ENCODE measurements at regions not wholly inside any gene's neighbourhood (a gene's known extent, or its start where the extent isn't known, plus 50 kb on each side); places are given as distances from the start of the nearest gene placed in this dataset.

DNA sequence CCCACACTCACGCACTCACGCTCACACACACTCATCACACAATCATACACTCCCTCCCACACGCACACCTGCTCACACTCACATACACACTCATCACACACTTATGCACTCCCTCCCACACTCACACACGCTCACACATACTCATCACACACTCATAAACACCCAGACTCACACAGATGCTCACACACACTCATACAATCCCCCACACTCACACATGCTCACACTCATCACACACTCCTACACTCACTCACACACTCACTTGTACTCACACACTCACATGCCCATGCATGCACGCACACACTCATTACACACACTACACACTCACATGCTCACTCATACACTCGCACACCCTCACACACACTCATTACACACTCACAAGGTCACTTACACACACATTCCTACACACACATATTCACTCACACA, 131.1 kb upstream of the PDE10A start:
- H3K79me2 ChIP-seq (ENCODE audit: low read depth), result no peaks in the 10 kb centered on the region
- H3K9ac ChIP-seq, result no peak overlapping the region
- DNase-seq (ENCODE audit: low spot score), result no peak
- Mint-ChIP-seq H3K27ac (no peak overlapping the region), H3K4me1 (peaks cover 4% of the 10 kb centered on the region), H3K36me3 (no peaks in the 10 kb centered on the region), H3K9me3 (no peaks in the 10 kb centered on the region), H3K27me3 (ENCODE audit: insufficient read depth, low read depth) (no peaks in the 10 kb centered on the region), H3K4me3 (no peak overlapping the region)
- no peak overlapping the region for H3K27ac ChIP-seq
- H3F3A ChIP-seq (ENCODE audit: low read depth), result no peaks in the 10 kb centered on the region
- no peak for TF ChIP-seq EZH2phosphoT487 (IDR thresholded peaks at IDR 0.05)
- TF ChIP-seq EZH2 (IDR thresholded peaks at IDR 0.05), result no peak
- TF ChIP-seq, protein P1, sequence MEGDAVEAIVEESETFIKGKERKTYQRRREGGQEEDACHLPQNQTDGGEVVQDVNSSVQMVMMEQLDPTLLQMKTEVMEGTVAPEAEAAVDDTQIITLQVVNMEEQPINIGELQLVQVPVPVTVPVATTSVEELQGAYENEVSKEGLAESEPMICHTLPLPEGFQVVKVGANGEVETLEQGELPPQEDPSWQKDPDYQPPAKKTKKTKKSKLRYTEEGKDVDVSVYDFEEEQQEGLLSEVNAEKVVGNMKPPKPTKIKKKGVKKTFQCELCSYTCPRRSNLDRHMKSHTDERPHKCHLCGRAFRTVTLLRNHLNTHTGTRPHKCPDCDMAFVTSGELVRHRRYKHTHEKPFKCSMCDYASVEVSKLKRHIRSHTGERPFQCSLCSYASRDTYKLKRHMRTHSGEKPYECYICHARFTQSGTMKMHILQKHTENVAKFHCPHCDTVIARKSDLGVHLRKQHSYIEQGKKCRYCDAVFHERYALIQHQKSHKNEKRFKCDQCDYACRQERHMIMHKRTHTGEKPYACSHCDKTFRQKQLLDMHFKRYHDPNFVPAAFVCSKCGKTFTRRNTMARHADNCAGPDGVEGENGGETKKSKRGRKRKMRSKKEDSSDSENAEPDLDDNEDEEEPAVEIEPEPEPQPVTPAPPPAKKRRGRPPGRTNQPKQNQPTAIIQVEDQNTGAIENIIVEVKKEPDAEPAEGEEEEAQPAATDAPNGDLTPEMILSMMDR (IDR thresholded peaks at IDR 0.05), result no peak
- H3K4me1 ChIP-seq, result no peaks in the 10 kb centered on the region
- H3K36me3 ChIP-seq, result no peaks in the 10 kb centered on the region
- no peak overlapping the region for H2AFZ ChIP-seq (replicated peaks)
- no peaks in the 10 kb centered on the region for H3K9me3 ChIP-seq (ENCODE audit: low read depth)
- no peaks in the 10 kb centered on the region for H4K20me1 ChIP-seq (ENCODE audit: low read depth)
- H3K4me3 ChIP-seq, result no peak overlapping the region
- H3K4me2 ChIP-seq, result no peak overlapping the region
- H3K27me3 ChIP-seq, result no peaks in the 10 kb centered on the region

DNA sequence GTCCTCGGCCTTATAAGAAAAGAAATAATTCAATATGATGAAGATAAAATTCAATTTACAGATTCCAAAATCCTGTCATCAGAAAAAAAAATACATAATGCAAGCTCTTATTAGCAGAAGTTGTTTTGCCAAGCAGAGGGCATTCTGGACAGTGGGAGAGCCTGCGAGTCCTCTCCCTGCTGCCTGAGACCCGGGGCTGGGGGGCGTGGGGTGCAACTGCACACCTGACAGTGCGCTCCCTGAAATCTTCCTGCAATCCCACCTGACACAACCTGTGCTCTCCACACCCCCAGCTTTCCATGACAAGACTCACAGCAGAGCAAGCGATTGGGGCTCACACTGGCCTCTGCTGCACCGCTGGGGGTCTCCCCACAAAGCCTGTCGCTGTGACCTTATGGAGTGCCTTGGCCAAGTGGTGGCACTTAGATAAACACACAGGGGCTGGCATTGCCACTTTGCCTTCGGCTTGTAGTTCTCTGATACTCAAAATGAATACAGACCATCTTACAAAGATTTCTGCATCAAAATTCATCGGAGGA, 130.3 kb upstream of the PDE10A start:
- H3K27me3 Mint-ChIP-seq (ENCODE audit: insufficient read depth, low read depth), result no peaks in the 10 kb centered on the region
- H3K79me2 ChIP-seq (ENCODE audit: low read depth), result no peaks in the 10 kb centered on the region
- no peak overlapping the region for H3K4me2 ChIP-seq
- no peak for DNase-seq (ENCODE audit: low spot score)
- no peaks in the 10 kb centered on the region for H3K4me1 ChIP-seq
- peaks cover 4% of the 10 kb centered on the region for H3K4me1 Mint-ChIP-seq
- H3K9ac ChIP-seq, result no peak overlapping the region
- no peaks in the 10 kb centered on the region for H4K20me1 ChIP-seq (ENCODE audit: low read depth)
- H3K4me3 Mint-ChIP-seq, result no peak overlapping the region
- H2AFZ ChIP-seq (replicated peaks), result no peak overlapping the region
- no peak overlapping the region for H3K27ac ChIP-seq
- no peaks in the 10 kb centered on the region for H3F3A ChIP-seq (ENCODE audit: low read depth)
- no peak overlapping the region for H3K4me3 ChIP-seq
- no peaks in the 10 kb centered on the region for H3K9me3 ChIP-seq (ENCODE audit: low read depth)
- no peaks in the 10 kb centered on the region for H3K9me3 Mint-ChIP-seq
- H3K27me3 ChIP-seq, result no peaks in the 10 kb centered on the region
- H3K27ac Mint-ChIP-seq, result no peak overlapping the region
- no peaks in the 10 kb centered on the region for H3K36me3 Mint-ChIP-seq
- TF ChIP-seq, protein P1 (IDR thresholded peaks at IDR 0.05), result no peak
- no peak for TF ChIP-seq EZH2 (IDR thresholded peaks at IDR 0.05)
- TF ChIP-seq EZH2phosphoT487 (IDR thresholded peaks at IDR 0.05), result no peak
- no peaks in the 10 kb centered on the region for H3K36me3 ChIP-seq

DNA sequence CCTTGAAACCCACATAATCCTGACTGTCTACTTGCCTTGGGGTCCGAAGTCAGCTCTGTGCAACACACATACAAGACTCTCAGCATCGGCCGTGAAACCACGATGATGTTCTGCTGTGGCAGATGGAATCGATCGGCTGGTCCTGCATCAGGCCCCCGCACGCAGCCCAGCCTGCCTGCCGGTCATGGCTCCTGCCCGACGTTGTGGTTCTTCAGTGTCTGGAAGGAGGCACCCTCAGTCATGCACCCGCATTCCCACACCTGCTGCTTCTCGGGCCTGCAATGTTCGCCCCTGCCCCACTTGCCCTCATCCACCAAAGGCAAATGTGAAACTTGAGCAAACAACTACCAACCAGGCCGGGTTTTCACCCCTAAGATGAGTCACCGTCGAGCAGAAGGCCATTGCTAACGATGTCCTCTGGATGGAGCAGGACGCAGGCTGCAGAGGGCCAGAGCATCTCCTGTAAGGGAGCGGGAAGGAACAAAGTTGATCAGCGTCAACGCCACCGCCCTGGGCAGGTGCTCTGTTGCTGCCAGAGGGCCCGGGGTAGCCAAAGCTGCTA, 128.9 kb upstream of the PDE10A start:
- H3K4me3 Mint-ChIP-seq, result no peak overlapping the region

More for the DNA sequence above, 128.9 kb upstream of the PDE10A start:
- Histone ChIP-seq H3K4me1 (no peaks in the 10 kb centered on the region), H3F3A (ENCODE audit: low read depth) (no peaks in the 10 kb centered on the region), H2AFZ (replicated peaks) (no peak overlapping the region), H3K9ac (no peak overlapping the region), H3K27ac (no peak overlapping the region), H3K27me3 (no peaks in the 10 kb centered on the region), H4K20me1 (ENCODE audit: low read depth) (no peaks in the 10 kb centered on the region), H3K4me3 (no peak overlapping the region), H3K4me2 (no peak overlapping the region), H3K79me2 (ENCODE audit: low read depth) (no peaks in the 10 kb centered on the region), H3K36me3 (no peaks in the 10 kb centered on the region), H3K9me3 (ENCODE audit: low read depth) (no peaks in the 10 kb centered on the region)
- Mint-ChIP-seq H3K27ac (no peak overlapping the region), H3K36me3 (no peaks in the 10 kb centered on the region), H3K4me1 (peaks cover 4% of the 10 kb centered on the region), H3K27me3 (ENCODE audit: insufficient read depth, low read depth) (peaks cover 3% of the 10 kb centered on the region), H3K9me3 (no peaks in the 10 kb centered on the region)
- TF ChIP-seq EZH2phosphoT487 (IDR thresholded peaks at IDR 0.05) (no peak), EZH2 (IDR thresholded peaks at IDR 0.05) (no peak)
- TF ChIP-seq, protein P1 (IDR thresholded peaks at IDR 0.05), result no peak
- no peak for DNase-seq (ENCODE audit: low spot score)
